ENCODE measurements at regions not wholly inside any gene's neighbourhood (a gene's known extent, or its start where the extent isn't known, plus 50 kb on each side); places are given as distances from the start of the nearest gene placed in this dataset.

DNA sequence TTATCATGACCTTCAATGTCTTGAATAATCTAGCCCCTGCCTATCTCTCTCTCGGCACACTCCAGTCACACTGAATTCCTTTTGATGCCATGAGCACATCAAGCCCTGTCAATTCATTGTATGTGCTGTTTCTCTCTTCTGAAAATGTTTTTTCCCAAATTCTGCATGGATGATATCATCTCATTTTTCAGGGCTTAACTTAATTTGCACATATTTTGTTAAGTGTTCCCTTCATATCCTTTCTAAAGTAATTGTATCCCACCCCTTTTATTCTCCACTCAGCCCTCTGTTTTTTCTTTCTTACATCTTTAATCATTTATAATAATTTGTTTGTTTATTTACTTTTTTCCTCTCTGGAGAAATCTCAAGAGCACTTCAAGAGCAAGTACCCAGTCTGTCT is 149.9 kb downstream of the ZNF326 start:
- no peaks in the 10 kb centered on the region for H3K27me3 ChIP-seq (ENCODE audit: low read depth, low read length)
- H3K9ac ChIP-seq (ENCODE audit: low read length) = no peak overlapping the region
- no peaks in the 10 kb centered on the region for H3K4me1 ChIP-seq (ENCODE audit: low read length)
- H3K36me3 ChIP-seq (replicated peaks; ENCODE audit: low read depth, low read length) = no peaks in the 10 kb centered on the region
- H3K27ac ChIP-seq (ENCODE audit: low read length) = no peak overlapping the region
- TF ChIP-seq EZH2phosphoT487 (IDR thresholded peaks at IDR 0.05; ENCODE audit: low read depth) (no peak), CTCF (IDR thresholded peaks at IDR 0.05; ENCODE audit: low read depth, low read length) (no peak)
- H4K20me1 ChIP-seq (ENCODE audit: insufficient read depth, low read length) = no peaks in the 10 kb centered on the region
- H3K4me3 ChIP-seq (ENCODE audit: low read length) = no peak overlapping the region
- H3K4me2 ChIP-seq (ENCODE audit: low read length) = no peak overlapping the region
- no peaks in the 10 kb centered on the region for H3K79me2 ChIP-seq (ENCODE audit: low read length)
- no peak overlapping the region for H2AFZ ChIP-seq (ENCODE audit: low read depth, low read length)
- no peaks in the 10 kb centered on the region for H3K9me3 ChIP-seq (ENCODE audit: insufficient read depth, low read length)

DNA sequence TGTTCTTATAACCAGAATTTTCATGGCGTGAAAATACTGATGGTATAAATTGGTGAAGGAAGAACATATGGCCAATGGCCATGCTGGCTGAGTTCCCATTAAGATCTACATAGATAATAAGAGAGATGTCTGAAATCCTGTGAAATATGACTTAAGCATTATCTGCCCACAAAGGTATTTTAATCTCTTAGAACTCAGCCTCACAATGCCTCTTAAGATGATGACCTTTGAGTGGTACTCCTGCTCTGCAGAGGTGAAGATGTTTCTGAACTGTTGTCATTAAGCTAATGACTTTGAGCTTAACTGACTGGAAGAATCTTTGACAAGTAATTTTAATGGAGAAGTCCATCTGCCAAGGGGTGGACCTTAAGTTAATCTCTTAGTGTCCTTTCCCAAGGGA is 148.7 kb downstream of the ZNF326 start:
- Histone ChIP-seq H3K79me2 (ENCODE audit: low read length) (no peaks in the 10 kb centered on the region), H3K9ac (ENCODE audit: low read length) (no peak overlapping the region), H3K4me2 (ENCODE audit: low read length) (no peak overlapping the region), H3K27me3 (ENCODE audit: low read depth, low read length) (no peaks in the 10 kb centered on the region), H3K9me3 (ENCODE audit: insufficient read depth, low read length) (no peaks in the 10 kb centered on the region), H4K20me1 (ENCODE audit: insufficient read depth, low read length) (no peaks in the 10 kb centered on the region), H3K36me3 (replicated peaks; ENCODE audit: low read depth, low read length) (no peaks in the 10 kb centered on the region), H3K4me3 (ENCODE audit: low read length) (no peak overlapping the region), H3K27ac (ENCODE audit: low read length) (no peak overlapping the region), H2AFZ (ENCODE audit: low read depth, low read length) (no peak overlapping the region), H3K4me1 (ENCODE audit: low read length) (no peaks in the 10 kb centered on the region)
- TF ChIP-seq EZH2phosphoT487 (IDR thresholded peaks at IDR 0.05; ENCODE audit: low read depth) (no peak), CTCF (IDR thresholded peaks at IDR 0.05; ENCODE audit: low read depth, low read length) (no peak)

GRCh38 chr1:90142697-90143096 is 147.8 kb downstream of the ZNF326 start:
- Histone ChIP-seq H3K4me2 (ENCODE audit: low read length) (no peak overlapping the region), H3K36me3 (replicated peaks; ENCODE audit: low read depth, low read length) (no peaks in the 10 kb centered on the region), H4K20me1 (ENCODE audit: insufficient read depth, low read length) (no peaks in the 10 kb centered on the region), H3K9me3 (ENCODE audit: insufficient read depth, low read length) (no peaks in the 10 kb centered on the region), H3K4me1 (ENCODE audit: low read length) (no peaks in the 10 kb centered on the region), H3K4me3 (ENCODE audit: low read length) (no peak overlapping the region), H3K27ac (ENCODE audit: low read length) (no peak overlapping the region), H3K9ac (ENCODE audit: low read length) (no peak overlapping the region), H3K27me3 (ENCODE audit: low read depth, low read length) (no peaks in the 10 kb centered on the region), H3K79me2 (ENCODE audit: low read length) (no peaks in the 10 kb centered on the region), H2AFZ (ENCODE audit: low read depth, low read length) (no peak overlapping the region)
- TF ChIP-seq EZH2phosphoT487 (IDR thresholded peaks at IDR 0.05; ENCODE audit: low read depth) (no peak), CTCF (IDR thresholded peaks at IDR 0.05; ENCODE audit: low read depth, low read length) (no peak)

GRCh38 chr1:90139837-90140236 is 144.9 kb downstream of the ZNF326 start:
- Histone ChIP-seq H3K27me3 (ENCODE audit: low read depth, low read length) (no peaks in the 10 kb centered on the region), H3K4me1 (ENCODE audit: low read length) (no peaks in the 10 kb centered on the region), H2AFZ (ENCODE audit: low read depth, low read length) (no peak overlapping the region), H3K4me3 (ENCODE audit: low read length) (no peak overlapping the region), H3K36me3 (replicated peaks; ENCODE audit: low read depth, low read length) (no peaks in the 10 kb centered on the region), H3K4me2 (ENCODE audit: low read length) (no peak overlapping the region), H3K27ac (ENCODE audit: low read length) (no peak overlapping the region), H4K20me1 (ENCODE audit: insufficient read depth, low read length) (no peaks in the 10 kb centered on the region), H3K9ac (ENCODE audit: low read length) (no peak overlapping the region), H3K9me3 (ENCODE audit: insufficient read depth, low read length) (no peaks in the 10 kb centered on the region), H3K79me2 (ENCODE audit: low read length) (no peaks in the 10 kb centered on the region)
- TF ChIP-seq CTCF (IDR thresholded peaks at IDR 0.05; ENCODE audit: low read depth, low read length) (no peak), EZH2phosphoT487 (IDR thresholded peaks at IDR 0.05; ENCODE audit: low read depth) (no peak)

Measured in OCI-LY3 (cell line).